T-helper 2 cell (primary cell): ENCODE measurements at regions not wholly inside any gene's neighbourhood (a gene's known extent, or its start where the extent isn't known, plus 50 kb on each side); places are given as distances from the start of the nearest gene placed in this dataset.
"Not testable (repeated sequence)": the region's sequence is repeated elsewhere in the genome, so short reads cannot be mapped to it uniquely, and the experiment has no call there.

Source experiments
- DNase-seq, 5 experiments: peaks; one replicate each; pipeline versions ENCODE4 v3.0.0 to v3.0.0-alpha.2; 2012 to 2022

DNA sequence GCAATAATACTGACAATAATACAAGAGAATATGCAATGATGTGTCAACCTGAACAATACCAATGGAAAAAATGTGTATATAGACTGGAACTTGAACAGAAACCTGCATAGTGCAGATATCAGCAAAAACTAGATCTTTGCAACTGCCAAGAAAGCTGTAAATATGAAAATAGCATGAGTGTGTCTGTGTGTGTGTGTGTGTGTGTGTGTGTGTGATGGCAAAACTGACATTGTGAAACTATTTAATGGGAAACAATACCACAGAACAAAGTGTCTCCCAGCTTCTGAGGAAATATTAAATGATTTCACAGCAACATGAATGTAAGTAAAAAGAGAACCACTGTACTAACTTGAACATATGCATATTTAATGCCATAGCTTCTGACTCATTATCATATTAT, 558.2 kb upstream of the LINC00305 start:
- no peak for DNase-seq

DNA sequence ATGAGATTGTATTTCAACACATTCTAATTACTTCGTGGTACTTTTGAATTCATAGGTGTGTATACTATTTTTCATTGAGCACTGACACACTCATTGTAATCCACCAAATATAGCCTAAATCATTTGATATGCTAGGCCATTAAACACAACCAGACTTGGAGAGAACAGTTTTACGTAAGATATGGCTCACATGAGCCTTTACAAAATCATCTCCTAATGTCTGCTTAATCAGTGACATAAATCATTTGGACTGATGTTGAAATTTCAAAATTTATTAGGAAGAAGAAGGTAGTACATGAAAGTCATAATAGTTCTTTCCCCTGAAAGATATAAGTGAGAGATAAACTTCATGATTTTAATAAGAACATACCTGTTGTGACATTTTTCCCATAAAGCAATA, 550.2 kb upstream of the LINC00305 start:
- no peak for DNase-seq

DNA sequence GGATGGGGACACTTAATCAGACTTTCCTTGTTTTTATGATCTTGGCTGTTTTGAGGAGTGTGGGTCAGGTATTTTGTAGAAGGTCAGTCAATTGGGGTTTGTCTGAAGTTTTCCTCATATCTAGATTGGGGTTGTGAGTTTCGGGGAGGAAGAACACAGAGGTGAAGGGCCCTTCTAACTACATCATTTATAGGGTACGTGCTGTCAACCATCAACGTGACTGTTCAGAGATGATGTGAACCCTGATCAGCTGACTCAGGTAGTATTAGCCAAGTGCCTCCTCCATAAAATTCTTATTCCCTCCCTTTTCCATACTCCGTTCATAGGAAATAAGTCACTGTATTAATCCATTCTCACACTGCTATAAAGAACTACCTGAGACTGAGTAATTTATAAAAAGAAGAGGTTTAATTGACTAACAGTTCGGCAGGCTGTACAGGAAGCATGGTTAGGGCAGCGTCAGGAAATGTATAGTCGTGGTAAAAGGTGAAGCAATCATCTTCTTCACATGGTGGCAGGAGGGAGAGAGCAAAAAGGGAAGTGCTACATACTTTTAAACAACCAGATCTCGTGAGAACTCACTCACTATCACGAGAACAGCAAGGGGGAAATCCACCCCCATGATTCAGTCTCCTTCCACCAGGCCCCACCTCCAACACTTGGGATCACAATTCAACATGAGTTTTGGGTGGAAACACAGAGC, 547.1 kb upstream of the LINC00305 start:
- DNase-seq: peak in 1 of 5 experiments; percentile 3

DNA sequence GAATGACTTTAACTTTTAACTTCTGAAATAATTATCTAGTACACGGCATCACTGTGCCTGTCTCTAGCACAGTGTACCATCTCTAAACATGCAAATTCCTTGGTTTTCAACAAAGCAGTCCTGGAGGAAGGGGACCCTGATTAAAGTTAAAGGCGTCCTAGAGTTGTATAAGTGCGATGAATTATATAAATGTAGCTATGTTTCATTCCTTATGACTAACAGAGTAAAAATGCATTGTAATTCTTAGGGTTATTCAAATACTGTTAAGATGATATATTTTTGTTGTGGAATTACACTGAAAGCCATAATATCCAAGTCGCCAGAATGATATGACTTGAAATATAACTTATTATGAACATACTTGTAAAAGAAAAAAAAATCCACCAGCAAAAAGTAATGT, 544.9 kb upstream of the LINC00305 start:
- no peak for DNase-seq

DNA sequence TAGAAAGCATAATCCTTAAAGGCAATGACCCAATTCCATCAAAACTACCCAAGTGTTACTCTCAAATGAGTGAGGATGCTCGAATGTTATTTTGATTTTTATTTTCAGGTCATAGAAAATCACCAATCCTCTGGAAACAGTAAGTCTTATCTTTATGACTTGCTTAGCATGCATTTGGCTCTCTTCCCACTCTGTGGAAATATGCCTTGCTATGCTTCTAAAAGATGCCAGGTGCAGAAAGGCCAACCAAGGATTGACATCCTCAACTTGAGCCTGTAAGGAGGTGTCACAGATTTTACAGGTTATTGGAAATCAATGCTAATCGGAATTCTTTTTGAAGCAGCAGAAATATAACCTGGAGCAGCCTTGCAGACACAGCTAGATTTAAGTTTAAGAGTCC, 543.9 kb upstream of the LINC00305 start:
- no peak for DNase-seq

DNA sequence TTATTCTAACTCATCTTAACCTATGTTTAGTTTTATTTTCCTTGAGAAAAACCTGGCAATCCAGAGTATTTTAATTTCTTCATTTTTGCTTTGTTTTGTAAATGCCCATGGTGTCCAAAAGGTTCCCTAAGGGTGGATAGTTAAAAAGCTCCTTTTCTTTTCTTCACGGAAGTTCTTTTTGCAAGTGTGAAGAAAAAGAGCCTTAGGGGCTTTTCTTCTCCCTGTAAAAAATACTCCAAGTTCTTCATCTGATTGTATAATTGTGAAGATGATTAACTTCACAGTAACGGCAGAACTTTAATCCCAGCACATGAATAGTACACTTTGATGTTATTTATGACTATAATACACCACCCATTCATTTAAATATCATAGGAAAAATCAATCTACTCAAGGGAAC, 530.2 kb upstream of the LINC00305 start:
- DNase-seq: no peak

DNA sequence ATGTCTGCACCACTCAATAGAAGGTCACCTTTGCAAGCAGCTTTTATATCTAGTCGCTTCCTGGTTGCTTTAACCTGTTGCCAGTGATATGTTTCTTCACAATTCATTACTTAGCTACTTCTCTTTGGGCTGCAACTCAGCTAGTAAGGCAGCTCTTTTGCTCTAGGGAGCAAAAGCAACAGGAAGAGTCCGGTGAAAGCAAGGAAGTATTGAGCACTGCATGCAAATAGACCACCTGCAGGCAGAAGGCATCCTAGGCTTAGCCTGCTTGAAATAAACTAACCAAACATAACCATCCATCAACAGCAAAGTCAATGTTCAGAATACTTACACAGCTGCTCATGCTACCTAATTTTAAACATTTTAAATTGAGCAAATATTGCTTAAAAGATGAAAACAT, 529.2 kb upstream of the LINC00305 start:
- no peak for DNase-seq

DNA sequence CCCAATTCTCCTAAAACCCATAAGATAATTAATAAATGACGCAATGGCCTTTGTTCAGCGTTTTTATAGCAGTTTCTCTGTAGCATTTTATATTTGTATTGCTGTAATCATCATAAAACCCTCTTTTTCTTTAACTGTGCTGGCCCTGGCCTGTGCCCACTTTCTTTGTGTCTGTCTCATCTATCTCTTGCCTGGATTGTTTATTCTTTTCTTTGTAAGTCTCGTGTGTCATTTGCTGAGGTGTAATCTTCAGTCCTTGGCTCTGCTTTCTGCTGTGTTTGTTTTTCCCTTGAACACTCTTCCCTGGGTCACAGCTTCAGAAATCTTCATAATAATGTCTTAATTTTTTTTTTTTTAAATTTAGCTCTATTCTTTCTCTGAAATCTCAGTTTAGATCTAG, 525.8 kb upstream of the LINC00305 start:
- no peak for DNase-seq

DNA sequence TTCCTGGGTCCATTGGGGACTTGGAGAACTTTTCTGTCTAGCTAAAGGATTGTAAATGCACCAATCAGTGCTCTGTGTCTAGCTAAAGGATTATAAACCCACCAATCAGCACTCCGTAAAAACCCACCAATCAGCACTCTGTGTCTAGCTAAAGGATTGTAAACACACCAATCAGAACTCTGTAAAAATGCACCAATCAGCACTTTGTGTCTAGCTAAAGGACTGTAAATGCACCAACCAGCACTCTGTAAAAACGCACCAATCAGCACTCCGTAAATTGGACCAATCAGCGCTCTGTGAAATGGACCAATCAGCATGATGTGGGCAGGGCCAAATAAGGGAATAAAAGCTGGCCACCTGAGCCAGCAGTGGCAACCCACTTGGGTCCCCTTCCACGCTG, 522.4 kb upstream of the LINC00305 start:
- DNase-seq: not testable (repeated sequence)

DNA sequence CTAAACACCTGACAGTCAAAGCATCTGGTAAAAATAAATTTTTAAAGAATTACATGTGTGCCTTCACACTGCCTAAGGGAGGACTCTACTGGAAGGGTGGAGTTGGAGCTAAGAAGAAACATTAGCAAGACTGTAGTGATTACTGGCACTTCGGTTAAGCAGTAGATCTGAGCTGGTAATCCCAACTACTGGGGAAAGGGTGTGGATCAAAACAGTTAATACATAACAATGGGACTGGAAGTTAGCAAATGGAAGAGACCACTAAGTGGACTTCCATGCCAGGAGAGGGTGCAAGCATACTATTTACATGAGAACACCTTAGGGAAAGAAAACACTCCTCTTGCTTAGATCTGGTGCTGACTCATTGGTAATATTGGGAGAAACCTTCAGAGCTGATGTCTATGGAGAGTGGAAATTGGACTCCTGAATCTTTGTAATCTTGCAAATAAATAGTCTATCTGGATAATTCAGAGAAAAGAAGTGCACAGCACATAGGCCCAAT, 519.6 kb upstream of the LINC00305 start:
- no peak for DNase-seq

DNA sequence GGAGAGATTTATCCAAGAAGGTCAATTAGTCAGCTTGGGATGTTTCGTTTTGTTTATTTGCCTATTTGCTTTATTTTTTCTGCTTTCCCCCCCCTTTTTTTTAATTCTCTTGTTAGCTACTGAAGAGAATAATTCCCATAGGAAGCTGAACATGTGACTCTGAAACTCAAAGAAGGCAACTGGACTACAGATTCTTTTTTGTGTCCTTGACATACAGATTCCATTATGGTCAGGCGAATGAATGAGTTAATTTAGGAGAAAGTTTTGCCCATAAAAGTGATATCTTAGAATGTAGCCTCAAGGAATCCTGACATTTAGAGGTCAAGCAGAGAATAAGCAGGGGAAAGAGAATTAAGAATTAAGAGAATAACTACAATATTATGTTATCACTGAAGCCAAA, 514.2 kb upstream of the LINC00305 start:
- no peak for DNase-seq

DNA sequence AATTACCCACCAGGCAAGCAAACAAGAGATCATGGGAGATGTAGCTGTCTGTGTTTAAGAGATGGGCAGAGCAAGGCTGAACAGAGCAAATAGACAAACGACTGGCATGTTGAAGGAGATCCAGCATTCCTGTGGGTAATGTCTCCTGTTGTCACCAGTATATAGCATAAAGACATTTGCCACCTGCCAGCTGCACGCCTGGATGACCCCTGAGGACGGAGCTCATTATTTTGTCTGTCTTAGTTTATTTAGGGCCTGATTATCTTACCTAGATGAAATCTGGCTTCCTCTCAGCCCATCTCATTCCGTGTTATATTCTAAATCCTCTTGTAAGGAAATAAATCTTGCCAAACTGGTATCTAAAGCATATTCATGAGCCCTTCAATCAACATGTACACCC, 510.3 kb upstream of the LINC00305 start:
- no peak for DNase-seq

DNA sequence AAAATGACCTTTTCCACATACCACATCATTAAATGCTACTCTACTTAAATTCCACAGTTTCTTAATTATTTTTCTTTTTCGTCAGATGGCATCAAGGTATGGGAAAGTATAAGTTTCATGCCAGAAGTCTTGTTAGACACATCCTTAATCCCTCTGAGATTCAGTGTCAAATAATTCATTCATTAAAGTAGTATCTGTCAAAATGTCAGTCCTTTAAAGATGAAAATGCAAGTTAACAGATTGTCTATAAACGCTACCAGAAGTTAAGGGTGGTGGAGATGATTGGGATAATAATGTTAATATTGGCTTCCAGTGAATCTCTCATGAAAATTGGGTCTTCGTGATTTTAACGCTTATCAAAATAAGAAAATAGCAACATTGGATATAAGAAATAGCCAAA, 504.2 kb upstream of the LINC00305 start:
- DNase-seq: no peak

DNA sequence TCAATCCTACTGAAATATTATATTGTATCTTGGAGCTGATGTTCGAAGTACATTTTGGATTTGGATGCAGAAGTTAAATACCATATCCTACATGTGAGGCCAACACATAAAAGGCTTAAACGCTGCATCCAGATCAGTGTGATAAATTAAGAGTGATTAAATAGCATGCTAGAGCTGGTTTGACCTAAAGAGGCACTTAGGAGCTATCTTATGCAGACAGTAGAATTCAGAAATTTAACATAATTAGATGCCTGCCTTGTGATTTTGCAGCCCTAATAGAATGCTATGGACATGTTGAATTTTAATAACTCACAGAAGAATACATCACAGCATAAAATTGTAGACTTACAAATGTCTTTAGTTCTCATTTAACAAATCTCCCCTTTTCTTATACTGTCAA, 501.2 kb upstream of the LINC00305 start:
- DNase-seq: no peak

DNA sequence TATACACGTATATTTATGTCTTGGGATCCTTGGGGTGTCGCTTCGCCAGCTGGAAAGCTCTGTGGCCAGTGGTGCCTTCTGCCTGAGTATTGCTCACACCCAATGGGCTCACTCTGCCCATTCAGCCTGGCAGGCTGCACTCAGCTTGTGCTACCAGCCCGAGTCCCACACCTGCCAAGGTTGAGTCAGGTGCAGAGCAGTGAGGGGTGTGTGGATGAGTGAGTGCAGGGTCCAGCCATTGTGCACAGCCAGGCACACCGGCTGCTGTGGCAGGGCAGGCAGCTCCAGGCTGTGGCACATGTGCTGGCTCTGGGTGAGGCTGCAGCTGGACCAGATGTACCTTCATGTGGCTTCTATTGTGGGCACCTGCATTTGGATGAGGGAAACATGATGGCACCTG, 496.9 kb upstream of the LINC00305 start:
- DNase-seq: no peak

DNA sequence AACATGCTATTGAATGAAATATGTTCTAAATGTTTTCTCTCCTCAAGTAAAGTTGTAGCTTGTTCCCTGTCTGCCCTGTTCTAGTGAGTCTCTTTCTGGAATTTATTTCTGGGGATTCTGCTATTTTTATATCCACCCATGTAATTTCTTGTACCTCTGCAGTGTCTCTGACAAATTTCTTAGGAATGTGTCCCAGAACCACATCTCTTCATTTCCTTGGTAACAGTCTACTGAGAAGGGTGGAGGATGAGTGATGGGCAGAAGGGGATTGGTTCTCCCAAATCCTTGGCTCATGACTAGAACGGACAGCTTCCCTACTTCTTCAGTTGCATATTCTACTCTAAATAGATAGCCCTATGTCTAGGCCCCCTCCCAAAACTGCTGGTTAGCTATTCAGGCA, 490.6 kb upstream of the LINC00305 start:
- DNase-seq: no peak

DNA sequence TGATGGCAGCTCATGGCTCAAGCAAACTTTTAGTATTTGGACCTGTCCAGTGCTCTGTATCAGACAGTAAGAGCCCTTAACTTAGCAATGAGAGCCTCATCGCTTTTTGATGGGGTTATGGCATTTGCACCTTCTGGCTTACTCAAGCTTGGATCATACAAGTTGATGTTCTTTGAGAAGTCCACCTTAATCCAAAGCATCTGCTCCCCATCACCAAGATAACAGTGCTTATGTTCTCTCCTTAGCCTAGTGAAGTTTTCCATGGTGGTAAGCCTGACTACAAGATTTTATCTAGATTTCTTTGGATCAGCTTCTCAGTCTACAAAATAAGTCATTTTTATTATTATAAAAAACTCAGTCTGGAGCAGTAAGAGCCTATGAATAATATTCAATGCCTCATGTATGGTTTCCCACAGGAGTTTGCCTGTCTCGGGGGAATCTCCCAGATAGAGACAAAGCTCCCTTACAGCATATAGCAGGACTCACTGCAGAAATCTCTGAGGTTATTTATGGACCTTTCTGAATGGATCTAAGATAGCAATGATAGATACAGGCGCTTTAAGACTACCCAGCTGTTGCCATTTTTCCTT, 472.2 kb upstream of the LINC00305 start:
- DNase-seq: no peak

DNA sequence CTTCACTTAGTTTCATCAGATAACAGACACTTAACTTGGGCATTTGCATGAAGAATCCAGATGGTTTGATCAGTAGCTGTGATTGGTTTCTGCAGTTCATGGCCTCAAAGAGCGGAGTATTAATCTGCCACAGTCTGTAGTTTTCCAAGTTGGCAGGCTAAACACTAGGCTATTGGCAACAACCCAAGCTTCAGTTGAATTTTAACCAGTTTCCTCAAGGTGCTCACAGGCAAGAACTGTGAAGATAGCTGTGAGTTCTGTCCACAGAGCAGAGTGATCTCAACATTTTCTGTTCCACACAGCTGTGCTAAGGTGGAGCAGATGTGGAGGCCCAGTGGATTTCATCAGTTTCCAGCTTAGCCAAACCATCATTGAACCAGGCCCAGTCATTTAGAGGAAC, 469.5 kb upstream of the LINC00305 start:
- DNase-seq: no peak

DNA sequence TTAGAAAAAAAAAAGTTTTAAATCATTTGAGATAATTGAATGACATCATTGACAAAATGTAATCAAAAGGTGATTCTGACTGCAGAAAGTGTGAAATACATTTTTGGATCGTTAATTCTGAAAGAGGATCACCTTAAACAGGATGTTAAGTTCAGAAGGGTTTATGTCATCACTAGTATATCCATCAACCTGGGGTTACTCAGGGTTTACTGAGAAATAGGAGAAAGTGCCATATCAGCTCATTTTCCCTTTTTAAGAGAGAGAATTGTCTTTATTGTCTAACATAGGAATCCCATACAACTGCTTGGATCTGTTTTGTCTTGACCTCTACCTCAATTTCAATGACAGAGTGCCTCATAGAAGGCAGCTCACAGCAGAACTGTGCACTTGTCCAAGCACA, 466.1 kb upstream of the LINC00305 start:
- no peak for DNase-seq

DNA sequence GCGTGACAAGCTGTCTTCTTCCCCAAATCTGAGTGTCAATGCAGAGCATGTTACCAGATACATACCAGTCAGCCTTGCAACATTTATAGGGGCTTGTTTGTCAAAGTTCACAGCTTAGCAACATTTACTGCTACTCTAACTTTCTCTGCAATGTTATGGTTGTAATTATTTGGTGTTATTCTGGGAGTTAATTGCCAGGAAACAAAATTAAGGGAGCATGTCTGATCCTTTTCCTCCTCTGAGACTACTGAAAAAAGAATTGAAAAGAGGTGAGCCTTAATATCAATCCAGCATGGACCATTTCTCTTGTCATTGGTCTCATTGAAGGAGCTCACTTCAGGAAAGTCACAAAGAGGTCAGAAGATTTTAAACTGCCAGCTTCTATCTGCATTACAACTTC, 465.6 kb upstream of the LINC00305 start:
- no peak for DNase-seq

DNA sequence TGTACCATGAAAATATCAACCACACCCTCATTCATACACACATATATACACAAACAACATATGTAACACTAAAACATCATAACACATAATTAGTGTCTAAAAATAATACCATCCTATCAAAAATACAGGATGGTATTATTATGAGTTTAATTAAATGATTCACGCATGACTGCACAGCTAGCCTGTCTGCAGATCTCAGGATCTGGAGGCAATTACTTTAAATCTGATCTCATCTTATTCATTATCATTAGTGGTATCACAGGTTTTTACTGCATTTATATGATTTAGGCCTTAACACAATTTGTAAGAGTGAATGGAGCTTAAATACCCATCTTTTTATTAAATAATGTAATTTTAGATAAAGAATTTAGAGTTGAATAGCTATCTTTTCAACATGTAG, 443.4 kb upstream of the LINC00305 start:
- no peak for DNase-seq

DNA sequence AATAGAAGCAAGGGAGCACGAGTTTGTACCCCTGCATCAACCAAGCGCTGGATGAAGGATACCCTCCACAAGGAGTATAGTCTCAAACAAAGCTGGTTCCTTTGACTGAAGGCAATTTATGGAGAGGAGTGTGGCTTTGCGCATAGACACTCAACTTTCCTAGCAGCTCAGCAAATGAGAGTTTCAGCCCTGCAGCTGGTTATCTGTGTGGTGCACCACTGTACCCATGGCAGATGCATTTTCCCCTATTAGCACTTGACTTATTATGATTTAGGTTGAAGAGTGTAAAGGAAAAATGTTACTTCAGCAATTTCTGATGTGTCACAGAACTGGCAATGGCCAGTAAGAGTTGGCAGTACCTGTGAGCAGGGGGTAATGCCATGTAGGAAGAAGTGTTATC, 440.1 kb upstream of the LINC00305 start:
- no peak for DNase-seq

DNA sequence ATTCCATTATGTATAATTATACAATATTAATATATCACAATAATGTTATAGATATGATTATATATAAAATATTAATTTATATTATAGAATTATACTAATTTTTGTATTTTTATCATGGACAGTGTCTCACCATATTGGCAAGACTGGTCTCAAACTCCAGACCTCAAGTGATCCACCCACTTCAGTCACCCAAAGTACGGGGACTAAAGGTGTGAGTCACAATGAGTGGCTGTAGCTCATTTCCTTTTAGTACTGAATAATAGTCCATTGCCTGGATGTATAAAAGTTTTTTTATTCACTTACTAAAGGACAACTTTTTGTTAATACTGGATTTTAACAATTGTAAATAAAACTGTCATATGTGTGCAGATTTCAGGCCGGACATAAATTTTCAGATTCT, 417.6 kb upstream of the LINC00305 start:
- no peak for DNase-seq

DNA sequence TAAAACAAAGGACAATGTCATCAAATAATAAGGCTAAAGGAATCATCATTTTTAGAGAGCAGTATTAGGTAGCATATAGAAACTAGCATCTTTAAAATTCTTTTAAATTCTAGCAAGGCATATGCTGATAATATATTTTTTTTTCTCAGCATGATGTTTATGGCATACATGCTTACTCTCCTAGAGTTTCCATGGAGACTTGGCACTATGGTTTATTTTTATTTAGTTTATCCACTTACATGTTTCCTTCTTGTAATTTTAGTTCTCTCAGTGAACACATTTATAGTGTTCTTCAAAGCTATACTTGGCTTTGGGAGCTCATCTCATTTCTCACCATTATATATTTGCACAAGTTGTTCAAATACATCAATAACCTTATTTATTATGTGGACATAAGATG, 413.8 kb upstream of the LINC00305 start:
- no peak for DNase-seq

DNA sequence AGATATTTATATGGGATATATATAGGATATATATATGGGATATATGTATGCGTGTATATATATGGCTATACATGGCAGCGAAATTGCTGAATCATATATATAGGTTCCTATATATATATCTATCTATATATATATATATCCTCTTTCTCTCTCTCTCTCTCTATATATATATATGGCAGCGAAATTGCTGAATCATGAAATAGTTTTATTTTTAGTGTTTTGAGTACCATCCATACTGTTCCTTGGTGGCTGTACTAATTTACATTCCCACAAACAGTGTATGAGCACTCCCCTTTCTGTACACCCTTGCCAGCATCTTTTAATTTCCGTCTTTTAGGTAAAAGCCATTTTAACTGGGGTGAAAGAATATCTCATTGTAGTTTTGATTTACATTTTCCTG, 397.6 kb upstream of the LINC00305 start:
- DNase-seq: no peak
